ENCODE measurements at regions not wholly inside any gene's neighbourhood (a gene's known extent, or its start where the extent isn't known, plus 50 kb on each side); places are given as distances from the start of the nearest gene placed in this dataset.
"Not testable (repeated sequence)": the region's sequence is repeated elsewhere in the genome, so short reads cannot be mapped to it uniquely, and the experiment has no call there.

DNA sequence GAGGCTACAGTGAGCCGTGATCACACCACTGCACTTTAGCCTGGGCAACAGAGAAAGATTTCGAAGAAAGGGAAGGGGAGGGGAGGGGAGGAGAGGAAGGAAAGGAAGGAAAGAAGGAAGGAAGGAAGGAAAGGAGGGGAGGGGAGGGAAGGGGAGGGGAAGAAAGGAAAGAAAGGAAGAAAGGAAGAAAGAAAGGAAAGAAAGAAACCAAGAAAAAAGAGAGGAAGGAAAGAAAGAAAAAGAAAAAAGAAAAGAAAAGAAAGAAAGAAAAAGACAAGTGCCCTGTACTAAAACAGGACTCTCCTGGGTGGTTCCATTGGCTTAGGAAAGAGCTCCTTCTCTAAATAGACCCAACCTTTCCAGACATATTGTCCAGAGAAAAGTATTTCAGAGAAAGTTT lies 136.6 kb downstream of the PXDC1 start:
- no peak overlapping the region for H3K27ac ChIP-seq
- TF ChIP-seq, protein P1, sequence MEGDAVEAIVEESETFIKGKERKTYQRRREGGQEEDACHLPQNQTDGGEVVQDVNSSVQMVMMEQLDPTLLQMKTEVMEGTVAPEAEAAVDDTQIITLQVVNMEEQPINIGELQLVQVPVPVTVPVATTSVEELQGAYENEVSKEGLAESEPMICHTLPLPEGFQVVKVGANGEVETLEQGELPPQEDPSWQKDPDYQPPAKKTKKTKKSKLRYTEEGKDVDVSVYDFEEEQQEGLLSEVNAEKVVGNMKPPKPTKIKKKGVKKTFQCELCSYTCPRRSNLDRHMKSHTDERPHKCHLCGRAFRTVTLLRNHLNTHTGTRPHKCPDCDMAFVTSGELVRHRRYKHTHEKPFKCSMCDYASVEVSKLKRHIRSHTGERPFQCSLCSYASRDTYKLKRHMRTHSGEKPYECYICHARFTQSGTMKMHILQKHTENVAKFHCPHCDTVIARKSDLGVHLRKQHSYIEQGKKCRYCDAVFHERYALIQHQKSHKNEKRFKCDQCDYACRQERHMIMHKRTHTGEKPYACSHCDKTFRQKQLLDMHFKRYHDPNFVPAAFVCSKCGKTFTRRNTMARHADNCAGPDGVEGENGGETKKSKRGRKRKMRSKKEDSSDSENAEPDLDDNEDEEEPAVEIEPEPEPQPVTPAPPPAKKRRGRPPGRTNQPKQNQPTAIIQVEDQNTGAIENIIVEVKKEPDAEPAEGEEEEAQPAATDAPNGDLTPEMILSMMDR (conservative IDR thresholded peaks at IDR 0.05), result no peak
- no peak for TF ChIP-seq ZFX (IDR thresholded peaks at IDR 0.05)

DNA sequence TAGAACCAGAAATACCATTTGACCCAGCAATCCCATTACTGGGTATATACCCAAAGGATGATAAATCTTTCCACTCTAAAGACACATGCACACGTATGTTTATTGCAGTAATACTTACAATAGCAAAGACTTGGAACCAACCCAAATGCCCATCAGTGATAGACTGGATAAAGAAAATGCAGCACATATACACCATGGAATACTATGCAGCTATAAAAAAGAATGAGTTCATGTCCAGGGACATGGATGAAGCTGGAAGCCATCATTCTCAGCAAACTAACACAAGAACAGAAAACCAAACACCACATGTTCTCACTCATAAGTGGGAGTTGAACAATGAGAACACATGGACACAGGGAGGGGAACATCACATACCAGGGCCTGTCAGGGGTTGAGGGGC lies 137.9 kb downstream of the PXDC1 start:
- H3K27ac ChIP-seq, result not testable (repeated sequence)

DNA sequence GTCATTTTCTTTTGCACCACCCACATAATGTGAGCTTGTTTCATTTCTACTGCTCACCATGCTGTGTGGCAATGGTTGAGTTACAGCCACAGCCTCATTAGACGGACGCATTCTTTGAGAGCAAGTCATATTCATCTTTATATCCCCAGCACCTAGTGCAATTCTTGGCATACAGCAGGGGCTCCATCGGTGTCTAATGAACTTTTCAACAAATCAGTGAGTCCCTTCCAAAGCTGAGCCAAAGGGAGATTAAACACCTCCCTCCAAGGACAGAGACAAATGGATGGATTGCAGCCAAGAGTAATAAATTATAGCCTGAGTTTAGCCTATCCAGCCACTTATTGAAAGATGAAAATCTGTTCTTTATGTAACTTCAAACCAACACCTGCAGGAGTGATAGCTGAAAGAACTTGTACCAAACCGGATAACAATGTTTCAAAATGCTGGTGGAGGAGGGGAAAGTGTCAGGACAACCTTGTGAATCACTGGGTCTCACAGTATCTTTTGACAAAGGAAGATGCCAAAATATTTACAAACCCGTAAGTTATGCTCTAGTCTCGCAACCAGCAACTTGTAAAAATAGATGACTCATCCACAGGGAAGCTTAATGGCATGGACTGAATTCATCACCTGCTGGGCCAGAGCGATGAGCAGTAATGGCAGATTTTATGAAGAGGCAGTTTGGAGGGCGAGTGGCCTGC lies 139.0 kb downstream of the PXDC1 start:
- TF ChIP-seq, protein P1 (conservative IDR thresholded peaks at IDR 0.05), result no peak
- TF ChIP-seq ZFX (IDR thresholded peaks at IDR 0.05), result no peak
- no peak overlapping the region; the same call in 1 of the 2 replicates for H3K27ac ChIP-seq

DNA sequence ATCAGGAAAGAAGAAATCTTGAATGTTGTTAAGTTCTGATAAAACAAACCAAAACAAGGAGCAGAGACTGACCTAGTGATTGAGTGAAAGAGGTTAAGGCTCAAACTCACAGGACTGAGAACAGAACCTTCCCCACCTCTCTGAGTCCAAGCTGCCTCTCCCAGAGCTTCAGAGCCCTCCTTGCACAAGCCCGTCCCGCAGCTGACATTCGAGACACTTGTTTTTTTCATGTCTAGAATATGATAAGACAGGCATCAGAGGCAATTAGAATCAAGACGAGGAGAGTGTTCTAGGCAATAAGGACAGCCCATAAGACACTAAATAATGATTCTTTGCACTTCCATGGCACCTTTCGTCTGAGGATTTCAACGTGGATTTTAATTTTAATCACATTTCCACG lies 140.6 kb downstream of the PXDC1 start:
- H3K27ac ChIP-seq, result no peak overlapping the region
- TF ChIP-seq, protein P1 (conservative IDR thresholded peaks at IDR 0.05), result no peak
- TF ChIP-seq ZFX (IDR thresholded peaks at IDR 0.05), result no peak

DNA sequence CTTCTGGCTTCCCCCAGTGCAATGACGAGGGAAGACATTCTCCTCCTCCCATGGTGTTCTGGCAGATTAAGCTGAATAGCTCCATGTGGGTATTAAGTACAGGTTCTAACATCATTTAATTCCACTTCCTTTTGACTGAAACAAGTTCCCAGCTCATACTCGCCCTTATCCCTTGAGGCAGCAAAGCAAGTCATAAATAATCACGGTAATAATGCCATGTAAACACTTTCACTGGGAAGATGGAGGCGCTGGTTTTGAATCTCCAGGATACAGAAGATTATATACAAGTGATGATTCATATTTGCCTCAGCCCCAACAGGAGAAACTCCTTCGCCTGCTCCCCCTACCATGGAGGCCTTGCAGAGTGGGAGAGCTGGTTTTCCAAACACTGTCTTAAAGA lies 141.3 kb downstream of the PXDC1 start:
- TF ChIP-seq, protein P1 (conservative IDR thresholded peaks at IDR 0.05), result no peak
- no peak for TF ChIP-seq ZFX (IDR thresholded peaks at IDR 0.05)
- H3K27ac ChIP-seq, result no peak overlapping the region

DNA sequence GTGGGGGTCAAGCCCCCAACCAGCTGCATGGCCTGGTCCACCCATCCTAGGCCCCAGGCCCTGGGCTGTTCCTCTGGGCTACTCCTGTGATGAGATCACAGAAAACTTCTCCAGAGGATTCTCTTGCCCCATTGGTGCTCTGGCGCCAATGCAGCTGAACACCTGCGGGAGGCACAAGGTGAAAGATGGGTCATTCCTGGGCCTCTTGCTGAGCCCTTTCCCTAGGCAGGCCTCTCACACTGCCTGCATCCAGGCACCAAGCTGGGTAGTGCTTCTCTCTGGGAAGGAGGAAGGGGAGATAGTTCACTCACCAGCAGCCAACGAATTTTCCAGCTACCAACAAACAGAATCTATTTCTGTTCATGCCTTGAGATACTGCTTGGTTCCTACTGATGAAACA lies 142.1 kb downstream of the PXDC1 start:
- no peak overlapping the region; the same call in 1 of the 2 replicates for H3K27ac ChIP-seq
- TF ChIP-seq ZFX (IDR thresholded peaks at IDR 0.05), result no peak
- TF ChIP-seq, protein P1 (conservative IDR thresholded peaks at IDR 0.05), result no peak

DNA sequence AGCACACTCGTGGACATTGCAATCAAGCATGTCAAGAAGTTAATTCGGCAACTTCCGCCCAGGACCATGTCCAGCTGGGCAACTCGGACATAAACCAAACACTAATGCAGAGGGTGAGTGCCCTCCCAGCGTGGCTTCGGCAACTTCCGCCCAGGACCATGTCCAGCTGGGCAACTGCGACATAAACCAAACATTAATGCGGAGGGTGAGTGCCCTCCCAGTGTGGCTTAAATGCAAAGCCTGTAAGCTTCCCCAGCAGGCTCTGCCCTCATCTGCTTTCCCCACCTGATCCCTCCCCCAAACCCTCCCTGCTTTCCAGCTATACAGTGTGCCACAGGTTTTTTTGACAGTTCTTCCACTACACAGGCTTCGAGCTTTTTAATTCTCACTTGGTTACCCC lies 143.4 kb downstream of the PXDC1 start:
- H3K27ac ChIP-seq, result no peak overlapping the region
- TF ChIP-seq, protein P1 (conservative IDR thresholded peaks at IDR 0.05), result no peak
- no peak for TF ChIP-seq ZFX (IDR thresholded peaks at IDR 0.05)

DNA sequence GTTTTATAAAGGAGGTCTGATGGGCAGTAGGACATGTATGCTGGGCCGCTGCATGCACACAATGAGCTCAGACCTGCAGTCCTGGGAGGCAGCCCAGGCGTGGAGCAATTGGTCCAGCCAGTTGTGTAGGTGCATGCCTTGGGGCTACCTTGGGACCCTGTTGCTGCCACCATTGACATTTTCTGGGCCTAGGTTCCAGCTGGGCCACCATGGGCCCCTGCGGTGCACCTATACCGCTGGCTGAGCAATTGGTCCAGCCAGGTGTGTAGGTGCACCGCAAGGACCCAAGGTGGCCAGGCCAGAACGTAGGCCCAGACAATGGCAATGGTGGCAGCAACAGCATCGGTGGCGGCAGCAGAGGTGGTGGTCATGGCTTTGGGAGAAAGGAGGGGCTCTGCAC lies 143.9 kb downstream of the PXDC1 start:
- no peak overlapping the region for H3K27ac ChIP-seq
- no peak for TF ChIP-seq ZFX (IDR thresholded peaks at IDR 0.05)
- TF ChIP-seq, protein P1 (conservative IDR thresholded peaks at IDR 0.05), result no peak
